ENCODE measurements at regions not wholly inside any gene's neighbourhood (a gene's known extent, or its start where the extent isn't known, plus 50 kb on each side); places are given as distances from the start of the nearest gene placed in this dataset.

DNA sequence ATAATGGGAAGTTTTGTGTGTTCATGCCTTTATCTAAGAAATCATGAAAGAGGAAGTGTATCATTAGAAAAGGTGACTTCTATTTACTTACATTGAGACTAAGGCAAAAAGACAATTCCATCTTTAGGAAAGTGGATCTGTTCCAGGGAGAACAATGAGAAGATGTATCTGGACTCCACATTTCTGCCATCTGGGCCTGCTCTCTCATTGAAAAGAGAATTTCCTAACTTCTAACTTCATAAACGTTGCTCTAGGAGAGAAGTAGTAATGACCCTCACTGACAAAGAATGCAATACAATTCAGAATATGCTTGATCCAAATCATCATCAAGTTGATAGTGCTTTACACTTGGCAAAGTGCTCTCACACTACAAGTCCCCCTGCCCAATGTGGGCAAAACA, 294.2 kb downstream of the OGFRL1 start:
- TF ChIP-seq, protein P1, sequence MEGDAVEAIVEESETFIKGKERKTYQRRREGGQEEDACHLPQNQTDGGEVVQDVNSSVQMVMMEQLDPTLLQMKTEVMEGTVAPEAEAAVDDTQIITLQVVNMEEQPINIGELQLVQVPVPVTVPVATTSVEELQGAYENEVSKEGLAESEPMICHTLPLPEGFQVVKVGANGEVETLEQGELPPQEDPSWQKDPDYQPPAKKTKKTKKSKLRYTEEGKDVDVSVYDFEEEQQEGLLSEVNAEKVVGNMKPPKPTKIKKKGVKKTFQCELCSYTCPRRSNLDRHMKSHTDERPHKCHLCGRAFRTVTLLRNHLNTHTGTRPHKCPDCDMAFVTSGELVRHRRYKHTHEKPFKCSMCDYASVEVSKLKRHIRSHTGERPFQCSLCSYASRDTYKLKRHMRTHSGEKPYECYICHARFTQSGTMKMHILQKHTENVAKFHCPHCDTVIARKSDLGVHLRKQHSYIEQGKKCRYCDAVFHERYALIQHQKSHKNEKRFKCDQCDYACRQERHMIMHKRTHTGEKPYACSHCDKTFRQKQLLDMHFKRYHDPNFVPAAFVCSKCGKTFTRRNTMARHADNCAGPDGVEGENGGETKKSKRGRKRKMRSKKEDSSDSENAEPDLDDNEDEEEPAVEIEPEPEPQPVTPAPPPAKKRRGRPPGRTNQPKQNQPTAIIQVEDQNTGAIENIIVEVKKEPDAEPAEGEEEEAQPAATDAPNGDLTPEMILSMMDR (IDR thresholded peaks at IDR 0.05): no peak
- TF ChIP-seq EZH2 (IDR thresholded peaks at IDR 0.05) (no peak), EZH2phosphoT487 (IDR thresholded peaks at IDR 0.05) (no peak)

Measured in neural progenitor cell (in vitro differentiated cells).